GM10266 (cell line): ENCODE measurements at regions not wholly inside any gene's neighbourhood (a gene's known extent, or its start where the extent isn't known, plus 50 kb on each side); places are given as distances from the start of the nearest gene placed in this dataset.

ENCODE experiments used
- DNase-seq: peaks from one replicate; pipeline ENCODE4 v3.0.0; 2012; ENCODE audit errors: extremely low spot score
- CTCF ChIP-seq: IDR thresholded peaks from 2 replicates; pipeline ENCODE4 v1.5.1; 2012; ENCODE audit warnings: mild to moderate bottlenecking, low read depth; ENCODE audit not compliant: control insufficient read depth, insufficient read depth; ENCODE audit errors: missing control alignments

GRCh38 chr17:79368521-79368920 lies 242.3 kb downstream of the RBFOX3 start:
- no peak for TF ChIP-seq CTCF
- DNase-seq: no peak

GRCh38 chr17:79366988-79367571 lies 243.8 kb downstream of the RBFOX3 start:
- no peak for TF ChIP-seq CTCF
- no peak for DNase-seq

- DNase-seq: no peak
- no peak for TF ChIP-seq CTCF
Measured at GRCh38 chr17:79365836-79366770, 244.7 kb downstream of the RBFOX3 start.

DNA sequence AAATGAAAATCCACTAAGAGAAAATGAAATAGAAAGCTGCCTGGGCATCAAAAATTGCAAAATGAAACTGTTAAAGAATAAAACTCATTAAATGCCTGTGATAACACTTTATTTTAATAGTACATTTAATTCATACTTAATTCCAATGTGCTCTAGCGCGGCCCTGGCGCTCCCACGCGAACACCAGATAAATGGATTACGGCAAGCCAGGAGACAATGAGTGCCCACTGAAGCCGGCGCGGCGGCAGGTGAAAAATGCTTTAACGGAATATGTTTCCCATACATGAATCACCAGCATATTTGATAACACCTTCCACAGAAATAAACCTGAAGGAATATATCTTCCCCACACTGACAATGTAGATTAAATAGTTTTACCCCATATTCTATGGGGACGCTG lies 245.5 kb downstream of the RBFOX3 start:
- TF ChIP-seq CTCF: no peak
- no peak for DNase-seq

GRCh38 chr17:79364315-79365094 lies 246.3 kb downstream of the RBFOX3 start:
- DNase-seq: no peak
- TF ChIP-seq CTCF: no peak

GRCh38 chr17:79363552-79364275 lies 247.1 kb downstream of the RBFOX3 start:
- DNase-seq: no peak
- TF ChIP-seq CTCF: no peak
